ENCODE measurements at regions not wholly inside any gene's neighbourhood (a gene's known extent, or its start where the extent isn't known, plus 50 kb on each side); places are given as distances from the start of the nearest gene placed in this dataset.

- H3K79me2 ChIP-seq (ENCODE audit: insufficient read depth, low read length), result no peaks in the 10 kb centered on the region
- H3K9me3 ChIP-seq (ENCODE audit: low read length), result 0 out of 2 replicates have a peak, but pooled peaks cover 5% of the 10 kb centered on the region
- no TSS peak for BruUV-seq (replicated peaks)
- H3K4me2 ChIP-seq (ENCODE audit: low read depth, low read length), result no peak overlapping the region
- no peak overlapping the region for H3K9ac ChIP-seq (ENCODE audit: insufficient read depth, low read depth, low read length)
- no peak overlapping the region for H2AFZ ChIP-seq (ENCODE audit: low read length)
- no peaks in the 10 kb centered on the region for H4K20me1 ChIP-seq (ENCODE audit: insufficient read depth, low read length)
- DNase-seq (ENCODE audit: low spot score), result no peak
- intact Hi-C loops (cut with micrococcal nuclease; ENCODE audit: unreplicated experiment) (no loop called here), in situ Hi-C loops (cut with HindIII; ENCODE audit: extremely low pct_ligation_motif_present, low pct_unique_long_range_greater_than_20kb) (no loop called here)
- no peaks in the 10 kb centered on the region for H3K4me1 ChIP-seq (ENCODE audit: insufficient read depth, low read length)
- no peak overlapping the region for H3K27ac ChIP-seq (ENCODE audit: extremely low read length, insufficient read depth, low read length)
- CTCF ChIA-PET (ENCODE audit: low intra/inter-chr PET ratio, low total read pairs), result no interaction called here
- no peak for FAIRE-seq
- H3K36me3 ChIP-seq (replicated peaks in 1 of 2; ENCODE audit: control insufficient read depth in 1 of 2, insufficient read depth in 2 of 2, low read length in 2 of 2), result no peaks in the 10 kb centered on the region
- no peak for ATAC-seq
- POLR2A ChIA-PET, result no interaction called here
- TF ChIP-seq EZH2 (conservative IDR thresholded peaks at IDR 0.05; ENCODE audit: low read depth, low read length) (no peak), NRL (CRISPR knock-in tag; IDR thresholded peaks at IDR 0.05; ENCODE audit: borderline replicate concordance) (no peak)
- no peak overlapping the region for H3K4me3 ChIP-seq (replicated peaks in 1 of 3; ENCODE audit: insufficient read depth in 1 of 3, low read depth in 2 of 3, low read length in 3 of 3)
- 16% methylated on average over 1 of the region's 1 CpG for WGBS (ENCODE audit: low lambda C conversion rate)
- no peaks in the 10 kb centered on the region for H3K27me3 ChIP-seq (ENCODE audit: control insufficient read depth in 1 of 2, insufficient read depth in 2 of 2, low read length in 2 of 2)
These were observed 1089.9 kb upstream of the PCDH10 start for GRCh38 chr4:132059227-132059626.

- Histone ChIP-seq H3K4me3 (replicated peaks in 1 of 3; ENCODE audit: insufficient read depth in 1 of 3, low read depth in 2 of 3, low read length in 3 of 3) (no peak overlapping the region), H2AFZ (ENCODE audit: low read length) (no peak overlapping the region), H3K36me3 (replicated peaks in 1 of 2; ENCODE audit: control insufficient read depth in 1 of 2, insufficient read depth in 2 of 2, low read length in 2 of 2) (no peaks in the 10 kb centered on the region), H3K79me2 (ENCODE audit: insufficient read depth, low read length) (no peaks in the 10 kb centered on the region), H3K27ac (ENCODE audit: extremely low read length, insufficient read depth, low read length) (no peak overlapping the region), H4K20me1 (ENCODE audit: insufficient read depth, low read length) (no peaks in the 10 kb centered on the region), H3K9ac (ENCODE audit: insufficient read depth, low read depth, low read length) (no peak overlapping the region), H3K27me3 (ENCODE audit: control insufficient read depth in 1 of 2, insufficient read depth in 2 of 2, low read length in 2 of 2) (no peaks in the 10 kb centered on the region), H3K4me1 (ENCODE audit: insufficient read depth, low read length) (no peaks in the 10 kb centered on the region), H3K9me3 (ENCODE audit: low read length) (0 out of 2 replicates have a peak, but pooled peaks cover 5% of the 10 kb centered on the region), H3K4me2 (ENCODE audit: low read depth, low read length) (no peak overlapping the region)
- 13% methylated on average over 9 of the region's 31 CpGs for WGBS (ENCODE audit: low lambda C conversion rate)
- no TSS peak for BruUV-seq (replicated peaks)
- intact Hi-C loops (cut with micrococcal nuclease; ENCODE audit: unreplicated experiment), result no loop called here
- no peak for FAIRE-seq
- POLR2A ChIA-PET, result no interaction called here
- no peak for ATAC-seq
- DNase-seq (ENCODE audit: low spot score), result no peak
- no peak for TF ChIP-seq MXI1 (IDR thresholded peaks at IDR 0.05; ENCODE audit: borderline replicate concordance, low read depth, low read length)
- no peak for TF ChIP-seq ZNF446 (CRISPR knock-in tag; IDR thresholded peaks at IDR 0.05)
- no peak for TF ChIP-seq GPBP1L1 (CRISPR knock-in tag; IDR thresholded peaks at IDR 0.05)
- no peak for TF ChIP-seq ZUFSP (CRISPR knock-in tag; IDR thresholded peaks at IDR 0.05; ENCODE audit: borderline replicate concordance)
- no peak for TF ChIP-seq HMG20B (CRISPR knock-in tag; conservative IDR thresholded peaks at IDR 0.05)
- TF ChIP-seq NFE2L2 (IDR thresholded peaks at IDR 0.05; ENCODE audit: low read length), result no peak
- TF ChIP-seq SRF (IDR thresholded peaks at IDR 0.05; ENCODE audit: low read depth, low read length), result no peak
- TF ChIP-seq XBP1 (CRISPR knock-in tag; IDR thresholded peaks at IDR 0.05), result no peak
- TF ChIP-seq JUND (CRISPR knock-in tag; IDR thresholded peaks at IDR 0.05), result no peak
- TF ChIP-seq MYC (CRISPR knock-in tag; IDR thresholded peaks at IDR 0.05; ENCODE audit: borderline replicate concordance), result no peak
- TF ChIP-seq ZNF3 (CRISPR knock-in tag; IDR thresholded peaks at IDR 0.05), result no peak
- no peak for TF ChIP-seq ZFP36L2 (CRISPR knock-in tag; IDR thresholded peaks at IDR 0.05)
- TF ChIP-seq SPEN (CRISPR knock-in tag; IDR thresholded peaks at IDR 0.05; ENCODE audit: low read depth), result no peak
- TF ChIP-seq CHCHD3 (CRISPR knock-in tag; IDR thresholded peaks at IDR 0.05), result no peak
- no peak for TF ChIP-seq ARNT (IDR thresholded peaks at IDR 0.05)
- TF ChIP-seq MEIS1 (CRISPR knock-in tag; IDR thresholded peaks at IDR 0.05; ENCODE audit: borderline replicate concordance), result no peak
- CTCF ChIA-PET (ENCODE audit: low intra/inter-chr PET ratio, low total read pairs), result no interaction called here
- in situ Hi-C loops (cut with HindIII; ENCODE audit: extremely low pct_ligation_motif_present, low pct_unique_long_range_greater_than_20kb), result no loop called here
These were observed 1086.4 kb upstream of the PCDH10 start for GRCh38 chr4:132062611-132063239.

Measured in HepG2 (cell line).